PC-9 (cell line): ENCODE measurements at regions not wholly inside any gene's neighbourhood (a gene's known extent, or its start where the extent isn't known, plus 50 kb on each side); places are given as distances from the start of the nearest gene placed in this dataset.

Experiments
- EZH2 ChIP-seq: fragments of 200-600 bp; sonication (generic); IDR thresholded peaks from 2 replicates; pipeline ENCODE4 v1.8.0; 2017; ENCODE audit warnings: antibody characterized with exemption, low read depth
- TF ChIP-seq, protein P1 (sequence below): fragments of 200-600 bp; sonication (generic); conservative IDR thresholded peaks from 2 replicates; pipeline ENCODE4 v1.6.1; 2017; ENCODE audit warnings: mixed run types, antibody characterized with exemption, mild to moderate bottlenecking, moderate library complexity

DNA sequence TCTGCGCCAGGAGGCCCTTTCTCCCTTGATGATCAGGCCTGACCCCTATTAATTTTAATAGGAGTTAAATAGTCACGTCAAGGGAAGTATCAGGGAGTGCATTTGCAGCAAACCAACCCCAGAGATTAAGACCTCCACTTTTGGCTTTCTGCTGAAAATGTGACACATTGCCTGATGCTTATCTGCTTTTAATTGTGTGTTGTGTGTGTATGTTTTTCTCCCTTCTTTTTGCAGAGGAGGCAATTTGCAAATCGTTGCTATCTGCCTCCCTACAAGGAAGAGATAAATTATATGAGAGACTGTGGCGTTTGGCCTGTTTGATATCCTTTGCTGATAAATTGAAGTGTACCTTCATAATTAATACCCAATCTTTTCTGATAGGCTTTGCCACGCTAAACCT, 822.9 kb downstream of the VRK1 start:
- TF ChIP-seq EZH2: no peak
- TF ChIP-seq, protein P1, sequence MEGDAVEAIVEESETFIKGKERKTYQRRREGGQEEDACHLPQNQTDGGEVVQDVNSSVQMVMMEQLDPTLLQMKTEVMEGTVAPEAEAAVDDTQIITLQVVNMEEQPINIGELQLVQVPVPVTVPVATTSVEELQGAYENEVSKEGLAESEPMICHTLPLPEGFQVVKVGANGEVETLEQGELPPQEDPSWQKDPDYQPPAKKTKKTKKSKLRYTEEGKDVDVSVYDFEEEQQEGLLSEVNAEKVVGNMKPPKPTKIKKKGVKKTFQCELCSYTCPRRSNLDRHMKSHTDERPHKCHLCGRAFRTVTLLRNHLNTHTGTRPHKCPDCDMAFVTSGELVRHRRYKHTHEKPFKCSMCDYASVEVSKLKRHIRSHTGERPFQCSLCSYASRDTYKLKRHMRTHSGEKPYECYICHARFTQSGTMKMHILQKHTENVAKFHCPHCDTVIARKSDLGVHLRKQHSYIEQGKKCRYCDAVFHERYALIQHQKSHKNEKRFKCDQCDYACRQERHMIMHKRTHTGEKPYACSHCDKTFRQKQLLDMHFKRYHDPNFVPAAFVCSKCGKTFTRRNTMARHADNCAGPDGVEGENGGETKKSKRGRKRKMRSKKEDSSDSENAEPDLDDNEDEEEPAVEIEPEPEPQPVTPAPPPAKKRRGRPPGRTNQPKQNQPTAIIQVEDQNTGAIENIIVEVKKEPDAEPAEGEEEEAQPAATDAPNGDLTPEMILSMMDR: no peak
